B cell (primary cell): ENCODE measurements at regions not wholly inside any gene's neighbourhood (a gene's known extent, or its start where the extent isn't known, plus 50 kb on each side); places are given as distances from the start of the nearest gene placed in this dataset.

Source experiments
- CTCF ChIP-seq: fragments of 200-600 bp; IDR thresholded peaks from one replicate; pipeline ENCODE4 v1.8.0; 2022; ENCODE audit warnings: antibody characterized with exemption, mild to moderate bottlenecking
- EZH2 ChIP-seq: IDR thresholded peaks from 2 replicates; pipeline ENCODE4 v1.6.1; 2012; ENCODE audit warnings: borderline replicate concordance, low read depth, mild to moderate bottlenecking, moderate library complexity, low read length; ENCODE audit not compliant: insufficient read depth, poor library complexity, severe bottlenecking

- no peak for TF ChIP-seq CTCF
- TF ChIP-seq EZH2: no peak
Measured at GRCh38 chr20:58084966-58085365, 143.5 kb downstream of the ANKRD60 start.
